SK-N-SH (cell line): ENCODE measurements at regions not wholly inside any gene's neighbourhood (a gene's known extent, or its start where the extent isn't known, plus 50 kb on each side); places are given as distances from the start of the nearest gene placed in this dataset.

Experiments used
- CTCF ChIA-PET: fragments of 300-600, 350-600 bp; formaldehyde crosslinking; extraction: SDS; loops from one replicate; lab custom pipeline; 2021; lab: Yijun Ruan, JAX
- POLR2A ChIA-PET: fragments of 350-600 bp; sonication (Branson Sonifier 250); formaldehyde crosslinking; extraction: SDS; loops from one replicate; lab custom pipeline; 2020; ENCODE audit warnings: antibody characterized with exemption, inconsistent platforms; lab: Yijun Ruan, JAX
- DNase-seq: peaks from one replicate; pipeline ENCODE4 v3.0.0; 2012
- H2AFZ ChIP-seq: fragments of 200-600 bp; sonication (generic); 2 replicates; pipeline ENCODE4 v1.8.1; 2016; ENCODE audit warnings: antibody characterized with exemption, mild to moderate bottlenecking, low read depth
- H3F3A ChIP-seq: fragments of 200-600 bp; sonication (generic); replicated peaks from 2 replicates; pipeline ENCODE3; 2016; ENCODE audit warnings: antibody characterized with exemption, mild to moderate bottlenecking; ENCODE audit not compliant: insufficient read depth
- H3K27ac ChIP-seq, 2 experiments: fragments of 200-500 bp in 1 of 2; fragments of 200-600 bp in 1 of 2; sonication (Bioruptor generic) in 1 of 2; sonication (generic), shearing (Covaris generic) in 1 of 2; 2 replicates each; pipeline versions ENCODE4 v1.5.1 to v1.6.1; 2014 to 2016; ENCODE audit warnings: low read depth in 2 of 2, inconsistent platforms in 1 of 2, low read length in 1 of 2, mild to moderate bottlenecking in 1 of 2, mixed read lengths in 1 of 2
- H3K27me3 ChIP-seq: fragments of 200-600 bp; sonication (generic), shearing (Covaris generic); 2 replicates; pipeline ENCODE4 v1.6.1; 2016; ENCODE audit warnings: mixed run types; ENCODE audit not compliant: insufficient read depth
- H3K36me3 ChIP-seq, 2 experiments: fragments of 200-500 bp in 1 of 2; fragments of 200-600 bp in 1 of 2; sonication (Bioruptor generic) in 1 of 2; sonication (generic) in 1 of 2; replicated peaks in 1 of 2; 2 replicates each; pipeline versions ENCODE3 to v1.5.1; 2014 to 2016; ENCODE audit warnings: low read length in 1 of 2, mild to moderate bottlenecking in 1 of 2; ENCODE audit not compliant: insufficient read depth in 2 of 2, control insufficient read depth in 1 of 2
- H3K4me1 ChIP-seq, 2 experiments: fragments of 200-500 bp in 1 of 2; fragments of 200-600 bp in 1 of 2; sonication (Bioruptor generic) in 1 of 2; sonication (generic), shearing (Covaris generic) in 1 of 2; 2 replicates each; pipeline versions ENCODE4 v1.5.1 to v1.6.1; 2014 to 2016; ENCODE audit warnings: low read depth in 1 of 2, low read length in 1 of 2, mixed run types in 1 of 2; ENCODE audit not compliant: insufficient read depth in 2 of 2, control insufficient read depth in 1 of 2
- H3K4me2 ChIP-seq: fragments of 200-600 bp; sonication (generic), shearing (Covaris generic); 2 replicates; pipeline ENCODE4 v1.6.1; 2017; ENCODE audit warnings: mixed run types
- H3K4me3 ChIP-seq, 2 experiments: fragments of 200-500 bp in 1 of 2; fragments of 200-600 bp in 1 of 2; sonication (Bioruptor generic) in 1 of 2; sonication (generic), shearing (Covaris generic) in 1 of 2; 2 replicates each; pipeline versions ENCODE4 v1.5.1 to v1.8.1; 2014 to 2016; ENCODE audit warnings: low read depth in 2 of 2, inconsistent platforms in 1 of 2, low read length in 1 of 2, mild to moderate bottlenecking in 1 of 2, mixed read lengths in 1 of 2, moderate library complexity in 1 of 2
- H3K79me2 ChIP-seq: fragments of 200-600 bp; sonication (generic); 2 replicates; pipeline ENCODE4 v1.8.1; 2017; ENCODE audit warnings: mild to moderate bottlenecking; ENCODE audit not compliant: insufficient read depth
- H3K9ac ChIP-seq: fragments of 200-600 bp; sonication (generic); 2 replicates; pipeline ENCODE4 v1.6.1; 2017; ENCODE audit warnings: mixed run types
- H3K9me2 ChIP-seq: fragments of 200-600 bp; sonication (generic); 2 replicates; pipeline ENCODE4 v1.6.1; 2017; ENCODE audit warnings: mixed run types
- H3K9me3 ChIP-seq: fragments of 200-600 bp; sonication (generic); 2 replicates; pipeline ENCODE4 v1.6.1; 2017; ENCODE audit warnings: mixed run types, mild to moderate bottlenecking, moderate library complexity
- H4K20me1 ChIP-seq: fragments of 200-600 bp; sonication (generic); 2 replicates; pipeline ENCODE4 v1.6.1; 2017; ENCODE audit warnings: mild to moderate bottlenecking, mixed run types; ENCODE audit not compliant: insufficient read depth
- EP300 ChIP-seq, 2 experiments: IDR thresholded peaks; 2 replicates each; pipeline versions ENCODE4 v1.4.0 to v1.6.1; 2012; ENCODE audit warnings: borderline replicate concordance in 1 of 2, low read depth in 1 of 2, low read length in 1 of 2
- EZH2phosphoT487 ChIP-seq: fragments of 200-600 bp; sonication (generic); IDR thresholded peaks from 2 replicates; pipeline ENCODE4 v1.6.1; 2017; ENCODE audit warnings: low read depth, mixed run types, mild to moderate bottlenecking, antibody characterized with exemption, moderate library complexity, borderline replicate concordance
- FOXJ3 ChIP-seq: sonication (generic); formaldehyde crosslinking; IDR thresholded peaks from 2 replicates; pipeline ENCODE4 v1.5.1; 2020; ENCODE audit warnings: mild to moderate bottlenecking, missing genetic modification reagents
- FOXM1 ChIP-seq: IDR thresholded peaks from 2 replicates; pipeline ENCODE4 v1.4.0; 2012; ENCODE audit warnings: low read depth, mild to moderate bottlenecking
- GABPA ChIP-seq: IDR thresholded peaks from 2 replicates; pipeline ENCODE4 v1.4.0; 2012; ENCODE audit warnings: low read depth, mild to moderate bottlenecking
- JUND ChIP-seq: IDR thresholded peaks from 2 replicates; pipeline ENCODE4 v1.4.0; 2012
- MEF2A ChIP-seq: IDR thresholded peaks from 2 replicates; pipeline ENCODE4 v1.4.0; 2012; ENCODE audit warnings: low read depth, borderline replicate concordance
- MXI1 ChIP-seq: IDR thresholded peaks from 2 replicates; pipeline ENCODE4 v1.6.1; 2012; ENCODE audit warnings: mild to moderate bottlenecking, low read depth, low read length, improper control_type of control experiment
- NFIC ChIP-seq: IDR thresholded peaks from 2 replicates; pipeline ENCODE4 v1.4.0; 2012; ENCODE audit warnings: borderline replicate concordance
- NRF1 ChIP-seq: IDR thresholded peaks from 2 replicates; pipeline ENCODE4 v1.6.1; 2012; ENCODE audit warnings: low read depth, mild to moderate bottlenecking, low read length
- POLR2AphosphoS5 ChIP-seq: IDR thresholded peaks from 2 replicates; pipeline ENCODE4 v1.6.1; 2012; ENCODE audit warnings: low read depth, low read length
- RAD21 ChIP-seq: IDR thresholded peaks from 2 replicates; pipeline ENCODE4 v1.6.1; 2012; ENCODE audit warnings: mild to moderate bottlenecking, low read length
- RCOR1 ChIP-seq: fragments of 150-350 bp; IDR thresholded peaks from 2 replicates; pipeline ENCODE4 v1.6.1; 2017; ENCODE audit warnings: antibody characterized with exemption, low read length
- RXRA ChIP-seq: IDR thresholded peaks from 2 replicates; pipeline ENCODE4 v1.4.0; 2012; ENCODE audit warnings: low read depth, mild to moderate bottlenecking, borderline replicate concordance
- SIN3A ChIP-seq: IDR thresholded peaks from 2 replicates; pipeline ENCODE4 v1.6.1; 2012; ENCODE audit warnings: low read depth, mild to moderate bottlenecking, low read length, moderate library complexity, borderline replicate concordance
- SMC3 ChIP-seq: IDR thresholded peaks from 2 replicates; pipeline ENCODE4 v1.6.1; 2012; ENCODE audit warnings: low read depth, low read length, improper control_type of control experiment
- TAF1 ChIP-seq: IDR thresholded peaks from 2 replicates; pipeline ENCODE4 v1.6.1; 2012; ENCODE audit warnings: low read depth, mild to moderate bottlenecking, low read length, moderate library complexity, borderline replicate concordance
- TEAD4 ChIP-seq: IDR thresholded peaks from 2 replicates; pipeline ENCODE4 v1.4.0; 2012; ENCODE audit warnings: mild to moderate bottlenecking, borderline replicate concordance; ENCODE audit not compliant: insufficient read depth
- YY1 ChIP-seq: IDR thresholded peaks from 2 replicates; pipeline ENCODE4 v1.4.0; 2012; ENCODE audit warnings: low read depth, mild to moderate bottlenecking
- WGBS: methylation state at CpG from one replicate; pipeline ENCODE4 v1.1.6; 2017; ENCODE audit warnings: low lambda C conversion rate; 5-methylcytosine and 5-hydroxymethylcytosine counted together
- TF ChIP-seq, protein P1 (sequence below): IDR thresholded peaks from 2 replicates; pipeline ENCODE4 v1.4.0; 2012; ENCODE audit warnings: low read depth, borderline replicate concordance
- TF ChIP-seq, protein P2 (sequence below): IDR thresholded peaks from 2 replicates; pipeline ENCODE4 v1.4.0; 2012; ENCODE audit warnings: low read depth
- TF ChIP-seq, protein P3 (sequence below): fragments of 150-350 bp; IDR thresholded peaks from 2 replicates; pipeline ENCODE4 v1.6.1; 2016; ENCODE audit warnings: mild to moderate bottlenecking, low read depth, low read length
- TF ChIP-seq, protein P4 (sequence below): fragments of 200-600 bp; sonication (generic); IDR thresholded peaks from 2 replicates; pipeline ENCODE4 v1.6.1; 2017; ENCODE audit warnings: antibody characterized with exemption, mild to moderate bottlenecking, moderate library complexity
- TF ChIP-seq, protein P5 (sequence below): IDR thresholded peaks from 2 replicates; pipeline ENCODE4; 2012
- TF ChIP-seq, protein P6 (sequence below): fragments of 150-350 bp; IDR thresholded peaks from 2 replicates; pipeline ENCODE4 v1.6.1; 2017; ENCODE audit warnings: antibody characterized with exemption, low read length, low read depth, borderline replicate concordance

DNA sequence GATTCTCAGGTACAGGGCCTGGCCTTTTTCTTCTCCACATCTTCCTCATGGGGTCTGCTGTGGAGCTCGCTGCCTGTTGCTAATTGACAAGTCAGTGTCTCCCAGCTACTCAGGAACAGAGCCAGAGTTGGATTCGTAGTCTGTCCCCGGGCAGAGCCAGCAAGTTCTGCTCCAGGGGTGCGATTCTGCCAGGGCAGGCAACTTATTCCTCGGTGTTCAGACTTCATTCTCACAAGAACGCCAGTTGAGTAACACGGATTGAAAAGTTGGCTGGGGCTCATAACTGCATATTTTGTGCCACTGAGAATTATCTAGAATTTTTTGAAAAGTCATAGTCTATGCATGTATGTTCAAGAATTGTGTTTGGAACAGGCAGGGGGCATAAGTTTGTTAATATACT is 336.7 kb upstream of the NPVF start (continued):
- TF ChIP-seq, protein P1, sequence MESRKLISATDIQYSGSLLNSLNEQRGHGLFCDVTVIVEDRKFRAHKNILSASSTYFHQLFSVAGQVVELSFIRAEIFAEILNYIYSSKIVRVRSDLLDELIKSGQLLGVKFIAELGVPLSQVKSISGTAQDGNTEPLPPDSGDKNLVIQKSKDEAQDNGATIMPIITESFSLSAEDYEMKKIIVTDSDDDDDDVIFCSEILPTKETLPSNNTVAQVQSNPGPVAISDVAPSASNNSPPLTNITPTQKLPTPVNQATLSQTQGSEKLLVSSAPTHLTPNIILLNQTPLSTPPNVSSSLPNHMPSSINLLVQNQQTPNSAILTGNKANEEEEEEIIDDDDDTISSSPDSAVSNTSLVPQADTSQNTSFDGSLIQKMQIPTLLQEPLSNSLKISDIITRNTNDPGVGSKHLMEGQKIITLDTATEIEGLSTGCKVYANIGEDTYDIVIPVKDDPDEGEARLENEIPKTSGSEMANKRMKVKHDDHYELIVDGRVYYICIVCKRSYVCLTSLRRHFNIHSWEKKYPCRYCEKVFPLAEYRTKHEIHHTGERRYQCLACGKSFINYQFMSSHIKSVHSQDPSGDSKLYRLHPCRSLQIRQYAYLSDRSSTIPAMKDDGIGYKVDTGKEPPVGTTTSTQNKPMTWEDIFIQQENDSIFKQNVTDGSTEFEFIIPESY = no peak
- TF ChIP-seq SIN3A (no peak), RAD21 (no peak), NRF1 (no peak)

DNA sequence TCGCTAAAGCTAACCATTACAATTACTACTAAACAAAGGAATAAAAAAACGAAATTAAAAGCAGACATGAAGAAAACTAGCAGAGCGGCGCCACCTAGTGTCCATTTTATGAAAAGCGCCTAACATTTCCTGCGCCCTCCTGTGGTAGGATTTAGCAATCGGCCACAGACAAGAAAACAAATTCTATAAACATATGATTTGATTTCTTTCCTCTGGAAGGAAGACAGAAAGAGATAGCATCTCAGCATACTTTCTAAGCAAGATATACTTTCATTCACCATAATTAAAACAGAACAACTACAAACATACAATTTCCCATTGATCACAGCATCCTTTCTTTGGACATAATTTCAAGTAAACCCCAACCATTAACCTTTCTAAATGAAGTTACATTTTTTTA is 337.7 kb upstream of the NPVF start:
- H3K4me3 ChIP-seq = peak overlapping the region in 1 of 2 experiments; percentile 28; a peak in 1 of 4 replicates
- H3K27ac ChIP-seq = no peak overlapping the region
- no peaks in the 10 kb centered on the region for H3K9me2 ChIP-seq
- H3F3A ChIP-seq = no peaks in the 10 kb centered on the region
- no peaks in the 10 kb centered on the region for H3K36me3 ChIP-seq
- 1% methylated on average over 7 of the region's 7 CpGs for WGBS
- H3K27me3 ChIP-seq = no peaks in the 10 kb centered on the region
- H3K4me2 ChIP-seq = peak overlapping the region; percentile 26; the same call in 1 of the 2 replicates
- DNase-seq = peak; percentile 54
- H3K9me3 ChIP-seq = no peaks in the 10 kb centered on the region
- H3K4me1 ChIP-seq = peaks cover 0 to 19% of the 10 kb centered on the region in 2 experiments; a peak in 2 of 4 replicates
- H2AFZ ChIP-seq = peak overlapping the region; percentile 48; the same call in 1 of the 2 replicates
- no peak overlapping the region for H3K9ac ChIP-seq
- CTCF ChIA-PET = interaction anchor here (0.6 to 18.8 kb wide), 112 partner anchors 9 to 1102 kb away, joined by 3 to 766 read pairs (median 5); no protein-coding TSS in a partner anchor
- no peaks in the 10 kb centered on the region for H4K20me1 ChIP-seq
- no peaks in the 10 kb centered on the region for H3K79me2 ChIP-seq
- POLR2A ChIA-PET = no interaction called here
- TF ChIP-seq JUND = no peak
- peak; percentile 100 for TF ChIP-seq RAD21
- TF ChIP-seq, protein P2, sequence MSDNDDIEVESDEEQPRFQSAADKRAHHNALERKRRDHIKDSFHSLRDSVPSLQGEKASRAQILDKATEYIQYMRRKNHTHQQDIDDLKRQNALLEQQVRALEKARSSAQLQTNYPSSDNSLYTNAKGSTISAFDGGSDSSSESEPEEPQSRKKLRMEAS = no peak
- no peak for TF ChIP-seq SIN3A
- no peak for TF ChIP-seq YY1
- TF ChIP-seq POLR2AphosphoS5 = no peak
- no peak for TF ChIP-seq FOXM1
- TF ChIP-seq, protein P3, sequence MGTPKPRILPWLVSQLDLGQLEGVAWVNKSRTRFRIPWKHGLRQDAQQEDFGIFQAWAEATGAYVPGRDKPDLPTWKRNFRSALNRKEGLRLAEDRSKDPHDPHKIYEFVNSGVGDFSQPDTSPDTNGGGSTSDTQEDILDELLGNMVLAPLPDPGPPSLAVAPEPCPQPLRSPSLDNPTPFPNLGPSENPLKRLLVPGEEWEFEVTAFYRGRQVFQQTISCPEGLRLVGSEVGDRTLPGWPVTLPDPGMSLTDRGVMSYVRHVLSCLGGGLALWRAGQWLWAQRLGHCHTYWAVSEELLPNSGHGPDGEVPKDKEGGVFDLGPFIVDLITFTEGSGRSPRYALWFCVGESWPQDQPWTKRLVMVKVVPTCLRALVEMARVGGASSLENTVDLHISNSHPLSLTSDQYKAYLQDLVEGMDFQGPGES = no peak
- TF ChIP-seq SMC3 = peak; percentile 99
- TF ChIP-seq NFIC = no peak
- TF ChIP-seq TAF1 = no peak
- TF ChIP-seq NRF1 = no peak
- no peak for TF ChIP-seq FOXJ3 (CRISPR knock-in tag)
- TF ChIP-seq, protein P4, sequence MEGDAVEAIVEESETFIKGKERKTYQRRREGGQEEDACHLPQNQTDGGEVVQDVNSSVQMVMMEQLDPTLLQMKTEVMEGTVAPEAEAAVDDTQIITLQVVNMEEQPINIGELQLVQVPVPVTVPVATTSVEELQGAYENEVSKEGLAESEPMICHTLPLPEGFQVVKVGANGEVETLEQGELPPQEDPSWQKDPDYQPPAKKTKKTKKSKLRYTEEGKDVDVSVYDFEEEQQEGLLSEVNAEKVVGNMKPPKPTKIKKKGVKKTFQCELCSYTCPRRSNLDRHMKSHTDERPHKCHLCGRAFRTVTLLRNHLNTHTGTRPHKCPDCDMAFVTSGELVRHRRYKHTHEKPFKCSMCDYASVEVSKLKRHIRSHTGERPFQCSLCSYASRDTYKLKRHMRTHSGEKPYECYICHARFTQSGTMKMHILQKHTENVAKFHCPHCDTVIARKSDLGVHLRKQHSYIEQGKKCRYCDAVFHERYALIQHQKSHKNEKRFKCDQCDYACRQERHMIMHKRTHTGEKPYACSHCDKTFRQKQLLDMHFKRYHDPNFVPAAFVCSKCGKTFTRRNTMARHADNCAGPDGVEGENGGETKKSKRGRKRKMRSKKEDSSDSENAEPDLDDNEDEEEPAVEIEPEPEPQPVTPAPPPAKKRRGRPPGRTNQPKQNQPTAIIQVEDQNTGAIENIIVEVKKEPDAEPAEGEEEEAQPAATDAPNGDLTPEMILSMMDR = peak; percentile 100
- TF ChIP-seq RXRA = no peak
- TF ChIP-seq EP300 (IDR thresholded peaks at IDR 0.05; ENCODE audit: borderline replicate concordance in 1 of 2, low read depth in 1 of 2, low read length in 1 of 2) = no peak; a peak in 1 of 4 replicates
- TF ChIP-seq TEAD4 = no peak; the same call in 1 of the 2 replicates
- TF ChIP-seq RCOR1 = 0 out of 2 replicates have a peak, but pooled peaks have one; percentile 15
- TF ChIP-seq MEF2A = no peak
- TF ChIP-seq EZH2phosphoT487 = no peak
- TF ChIP-seq MXI1 = no peak; the same call in 1 of the 2 replicates
- TF ChIP-seq, protein P5, sequence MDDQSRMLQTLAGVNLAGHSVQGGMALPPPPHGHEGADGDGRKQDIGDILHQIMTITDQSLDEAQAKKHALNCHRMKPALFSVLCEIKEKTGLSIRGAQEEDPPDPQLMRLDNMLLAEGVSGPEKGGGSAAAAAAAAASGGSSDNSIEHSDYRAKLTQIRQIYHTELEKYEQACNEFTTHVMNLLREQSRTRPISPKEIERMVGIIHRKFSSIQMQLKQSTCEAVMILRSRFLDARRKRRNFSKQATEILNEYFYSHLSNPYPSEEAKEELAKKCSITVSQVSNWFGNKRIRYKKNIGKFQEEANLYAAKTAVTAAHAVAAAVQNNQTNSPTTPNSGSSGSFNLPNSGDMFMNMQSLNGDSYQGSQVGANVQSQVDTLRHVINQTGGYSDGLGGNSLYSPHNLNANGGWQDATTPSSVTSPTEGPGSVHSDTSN = no peak
- no peak for TF ChIP-seq GABPA
- TF ChIP-seq, protein P6, sequence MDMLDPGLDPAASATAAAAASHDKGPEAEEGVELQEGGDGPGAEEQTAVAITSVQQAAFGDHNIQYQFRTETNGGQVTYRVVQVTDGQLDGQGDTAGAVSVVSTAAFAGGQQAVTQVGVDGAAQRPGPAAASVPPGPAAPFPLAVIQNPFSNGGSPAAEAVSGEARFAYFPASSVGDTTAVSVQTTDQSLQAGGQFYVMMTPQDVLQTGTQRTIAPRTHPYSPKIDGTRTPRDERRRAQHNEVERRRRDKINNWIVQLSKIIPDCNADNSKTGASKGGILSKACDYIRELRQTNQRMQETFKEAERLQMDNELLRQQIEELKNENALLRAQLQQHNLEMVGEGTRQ = no peak
